Smooth muscle cell (in vitro differentiated cells): ENCODE measurements at regions not wholly inside any gene's neighbourhood (a gene's known extent, or its start where the extent isn't known, plus 50 kb on each side); places are given as distances from the start of the nearest gene placed in this dataset.

Experiments
- DNase-seq: peaks from one replicate; lab custom pipeline; 2025; ENCODE audit not compliant: unreplicated experiment; lab: John Stamatoyannopoulos, UW
- H2AFZ ChIP-seq: fragments of 200-600 bp; sonication (generic); 2 replicates; pipeline ENCODE4 v1.6.0; 2016; ENCODE audit warnings: antibody characterized with exemption, low read depth, mild to moderate bottlenecking
- H3F3A ChIP-seq: fragments of 200-600 bp; sonication (generic); 2 replicates; pipeline ENCODE4 v1.6.0; 2017; ENCODE audit warnings: antibody characterized with exemption, low read depth
- H3K27ac ChIP-seq: fragments of 200-600 bp; sonication (generic); 2 replicates; pipeline ENCODE4 v1.5.1; 2016; ENCODE audit warnings: low read depth, mild to moderate bottlenecking
- H3K27me3 ChIP-seq: fragments of 200-600 bp; sonication (generic); 2 replicates; pipeline ENCODE4 v1.6.1; 2016; ENCODE audit warnings: low read depth, mild to moderate bottlenecking
- H3K36me3 ChIP-seq: fragments of 200-600 bp; sonication (generic); 2 replicates; pipeline ENCODE4 v1.5.1; 2016; ENCODE audit warnings: low read depth
- H3K4me1 ChIP-seq: fragments of 200-600 bp; sonication (generic); 2 replicates; pipeline ENCODE4 v1.5.1; 2016; ENCODE audit warnings: low read depth
- H3K4me2 ChIP-seq: fragments of 200-600 bp; sonication (generic); 2 replicates; pipeline ENCODE4 v1.6.0; 2016; ENCODE audit warnings: mild to moderate bottlenecking
- H3K4me3 ChIP-seq: fragments of 200-600 bp; sonication (generic); 2 replicates; pipeline ENCODE4 v1.5.1; 2016; ENCODE audit warnings: mild to moderate bottlenecking
- H3K79me2 ChIP-seq: fragments of 200-600 bp; sonication (generic); 2 replicates; pipeline ENCODE4 v1.6.0; 2016; ENCODE audit warnings: low read depth, mild to moderate bottlenecking
- H3K9ac ChIP-seq: fragments of 200-600 bp; sonication (generic); 2 replicates; pipeline ENCODE4 v1.6.0; 2016; ENCODE audit warnings: low read depth
- H3K9me3 ChIP-seq: fragments of 200-600 bp; sonication (generic); replicated peaks from 2 replicates; pipeline ENCODE4 v1.5.1; 2016; ENCODE audit warnings: low read depth
- H4K20me1 ChIP-seq: fragments of 200-600 bp; sonication (generic); 2 replicates; pipeline ENCODE4 v1.6.0; 2016; ENCODE audit warnings: low read depth
- CTCF ChIP-seq: fragments of 200-600 bp; sonication (generic); IDR thresholded peaks from 2 replicates; pipeline ENCODE4 v1.5.1; 2017; ENCODE audit warnings: borderline replicate concordance, mild to moderate bottlenecking, antibody characterized with exemption; ENCODE audit not compliant: insufficient read depth, poor library complexity, severe bottlenecking
- WGBS: methylation state at CpG from one replicate; pipeline ENCODE4 v1.1.7; 2016; ENCODE audit warnings: low lambda C conversion rate; 5-methylcytosine and 5-hydroxymethylcytosine counted together

DNA sequence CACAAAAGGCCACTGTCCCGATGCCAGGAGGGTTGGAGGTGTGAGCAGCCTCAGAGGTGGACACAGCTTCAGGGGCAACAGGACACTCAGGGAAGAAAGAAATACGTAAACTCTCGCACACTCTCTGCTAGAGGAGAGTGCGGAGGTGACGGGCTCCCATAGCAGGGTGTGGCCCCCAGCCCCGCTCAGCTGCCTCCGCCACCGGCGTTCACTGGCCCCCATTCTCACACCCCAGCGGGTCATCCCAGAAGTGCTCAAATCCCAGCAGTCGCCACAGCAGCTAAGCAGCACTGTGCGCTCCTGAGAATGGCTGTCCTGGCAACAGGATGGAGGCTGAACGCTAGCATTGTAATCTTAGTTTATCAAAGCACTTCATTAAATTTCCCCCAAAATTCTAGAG lies 315.6 kb upstream of the SALL3 start:
- no peaks in the 10 kb centered on the region for H3K9me3 ChIP-seq
- no peaks in the 10 kb centered on the region for H4K20me1 ChIP-seq
- no peak for TF ChIP-seq CTCF
- H3K4me3 ChIP-seq = no peak overlapping the region
- no peak overlapping the region for H3K9ac ChIP-seq
- H3K79me2 ChIP-seq = no peaks in the 10 kb centered on the region
- no peaks in the 10 kb centered on the region for H3K27me3 ChIP-seq
- 93% methylated on average over 11 of the region's 13 CpGs for WGBS
- H3K36me3 ChIP-seq = no peaks in the 10 kb centered on the region
- no peak overlapping the region for H3K4me2 ChIP-seq
- H3K27ac ChIP-seq = no peak overlapping the region
- H2AFZ ChIP-seq = no peak overlapping the region
- no peak for DNase-seq
- H3F3A ChIP-seq = no peaks in the 10 kb centered on the region
- no peaks in the 10 kb centered on the region for H3K4me1 ChIP-seq

DNA sequence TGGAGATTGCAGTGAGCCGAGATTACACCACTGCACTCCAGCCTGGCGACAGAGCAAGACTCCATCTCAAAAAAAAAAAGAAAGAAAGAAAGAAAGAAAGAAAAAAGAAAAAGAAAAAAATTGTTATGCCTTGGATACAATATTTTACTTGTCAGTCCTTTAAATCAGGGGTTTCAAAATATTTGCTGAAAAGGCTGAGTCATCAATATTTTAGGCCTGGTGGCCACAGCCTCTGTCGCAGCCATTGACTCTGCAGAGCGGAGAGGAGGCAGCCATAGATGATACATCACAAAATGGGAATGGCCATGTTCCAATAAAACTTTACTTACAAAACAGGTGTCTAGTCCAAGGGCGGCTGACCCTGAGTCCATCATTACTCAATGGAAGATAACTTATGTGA lies 314.8 kb upstream of the SALL3 start:
- no peak for TF ChIP-seq CTCF
- H3K9me3 ChIP-seq = no peaks in the 10 kb centered on the region
- no peak overlapping the region for H3K9ac ChIP-seq
- H3K79me2 ChIP-seq = no peaks in the 10 kb centered on the region
- H3K4me3 ChIP-seq = no peak overlapping the region
- H3F3A ChIP-seq = no peaks in the 10 kb centered on the region
- no peak overlapping the region for H3K4me2 ChIP-seq
- DNase-seq = no peak
- H4K20me1 ChIP-seq = no peaks in the 10 kb centered on the region
- WGBS = 97% methylated on average over 5 of the region's 5 CpGs
- H2AFZ ChIP-seq = no peak overlapping the region
- no peak overlapping the region for H3K27ac ChIP-seq
- H3K36me3 ChIP-seq = no peaks in the 10 kb centered on the region
- H3K27me3 ChIP-seq = no peaks in the 10 kb centered on the region
- no peaks in the 10 kb centered on the region for H3K4me1 ChIP-seq

DNA sequence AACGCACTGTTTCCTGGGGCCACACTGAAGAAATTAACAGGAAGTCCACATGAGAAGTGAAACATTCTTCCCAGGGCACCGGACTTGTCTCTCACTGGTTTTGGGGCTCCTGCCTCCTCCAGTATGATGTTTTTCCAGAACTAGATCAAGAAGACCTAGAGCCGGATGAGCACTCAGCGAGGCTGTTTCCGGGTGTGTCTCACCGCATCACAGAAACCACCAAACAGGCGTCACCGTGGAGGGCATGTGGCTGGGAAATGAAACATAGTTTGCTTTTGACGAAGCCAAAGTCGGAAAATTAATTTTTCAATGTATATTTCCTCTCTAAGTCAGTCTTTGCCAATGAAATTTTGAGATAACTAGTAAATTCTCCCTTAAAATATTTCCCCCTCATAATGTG lies 314.0 kb upstream of the SALL3 start:
- Histone ChIP-seq H3K4me2 (no peak overlapping the region), H3K27ac (no peak overlapping the region), H2AFZ (no peak overlapping the region), H3K27me3 (no peaks in the 10 kb centered on the region), H3K9ac (no peak overlapping the region), H3K36me3 (no peaks in the 10 kb centered on the region), H3K79me2 (no peaks in the 10 kb centered on the region), H3K9me3 (no peaks in the 10 kb centered on the region), H3K4me1 (no peaks in the 10 kb centered on the region), H4K20me1 (no peaks in the 10 kb centered on the region), H3F3A (no peaks in the 10 kb centered on the region), H3K4me3 (no peak overlapping the region)
- DNase-seq = no peak
- 96% methylated on average over 10 of the region's 10 CpGs for whole genome bisulfite sequencing
- no peak for TF ChIP-seq CTCF

GRCh38 chr18:78666666-78667335 lies 312.8 kb upstream of the SALL3 start:
- H3K27ac ChIP-seq = no peak overlapping the region
- H3K36me3 ChIP-seq = no peaks in the 10 kb centered on the region
- no peak overlapping the region for H2AFZ ChIP-seq
- H3K9ac ChIP-seq = no peak overlapping the region
- no peak for TF ChIP-seq CTCF
- H4K20me1 ChIP-seq = no peaks in the 10 kb centered on the region
- no peak for DNase-seq
- no peak overlapping the region for H3K4me2 ChIP-seq
- no peaks in the 10 kb centered on the region for H3K27me3 ChIP-seq
- H3K4me1 ChIP-seq = no peaks in the 10 kb centered on the region
- H3F3A ChIP-seq = no peaks in the 10 kb centered on the region
- no peaks in the 10 kb centered on the region for H3K79me2 ChIP-seq
- H3K4me3 ChIP-seq = no peak overlapping the region
- 88% methylated on average over 13 of the region's 13 CpGs for WGBS
- H3K9me3 ChIP-seq = no peaks in the 10 kb centered on the region
